T-cell (primary cell): ENCODE measurements at regions not wholly inside any gene's neighbourhood (a gene's known extent, or its start where the extent isn't known, plus 50 kb on each side); places are given as distances from the start of the nearest gene placed in this dataset.

Experiments
- ATAC-seq, 4 experiments: fragments of 200-7000 bp in 3 of 4; fragments of 150-1000 bp in 1 of 4; cut with Tn5 transposase; replicated peaks in 1 of 4; 1 replicate in 3 of 4; 2 replicates in 1 of 4; pipeline ENCODE4 v1.10.0; 2021; ENCODE audit warnings: moderate library complexity in 3 of 4, mild to moderate bottlenecking in 2 of 4, moderate number of reproducible peaks in 1 of 4
- CTCF ChIA-PET, 2 donors: fragments of 300-600 bp; sonication (Branson Sonifier 250); formaldehyde crosslinking; loops; one replicate each; lab custom pipeline; 2022; ENCODE audit warnings: antibody characterized with exemption in 2 of 2; lab: Charles Lee
- POLR2A ChIA-PET, 2 donors: fragments of 300-600 bp; sonication (Branson Sonifier 250); formaldehyde crosslinking; loops; one replicate each; lab custom pipeline; 2022; ENCODE audit warnings: antibody characterized with exemption in 2 of 2; lab: Charles Lee
- DNase-seq, 35 experiments: peaks; one replicate each; pipeline versions ENCODE4 v3.0.0 to v3.0.0-alpha.2; 2013 to 2023
- H3K27ac ChIP-seq: one replicate; pipeline ENCODE4 v1.5.1; 2013; ENCODE audit warnings: low read length
- H3K27me3 ChIP-seq, 2 experiments: replicated peaks in 1 of 2; 1 replicate in 1 of 2; 2 replicates in 1 of 2; pipeline versions ENCODE4 v1.6.1 to v1.7.0; 2013; ENCODE audit warnings: low read length in 1 of 2, mixed read lengths in 1 of 2; ENCODE audit not compliant: control insufficient read depth in 2 of 2, insufficient read depth in 2 of 2; ENCODE audit errors: extremely low read depth in 1 of 2
- H3K36me3 ChIP-seq, 2 donors: 1 replicate in 1 of 2; 2 replicates in 1 of 2; pipeline versions ENCODE4 v1.6.1 to v1.7.0; 2013; ENCODE audit warnings: low read length in 1 of 2; ENCODE audit not compliant: control insufficient read depth in 2 of 2, insufficient read depth in 1 of 2; ENCODE audit errors: extremely low read depth in 1 of 2
- H3K4me1 ChIP-seq, 2 experiments: 1 replicate in 1 of 2; 2 replicates in 1 of 2; pipeline versions ENCODE4 v1.6.1 to v1.7.0; 2013; ENCODE audit warnings: low read length in 2 of 2, mixed read lengths in 1 of 2; ENCODE audit not compliant: insufficient read depth in 2 of 2, control insufficient read depth in 1 of 2; ENCODE audit errors: extremely low read depth in 1 of 2
- H3K4me3 ChIP-seq, 2 donors: 1 replicate in 1 of 2; 2 replicates in 1 of 2; pipeline versions ENCODE4 v1.5.1 to v1.7.0; 2013; ENCODE audit warnings: mild to moderate bottlenecking in 2 of 2, low read length in 1 of 2, moderate library complexity in 1 of 2; ENCODE audit not compliant: control insufficient read depth in 1 of 2; ENCODE audit errors: extremely low read depth in 1 of 2
- H3K9me3 ChIP-seq: 2 replicates; pipeline ENCODE4 v1.7.0; 2013
- H3K27ac Mint-ChIP-seq, 2 donors: one replicate each; pipeline ENCODE4 v1.8.0; 2020 to 2021; ENCODE audit warnings: mild to moderate bottlenecking in 2 of 2, mixed read lengths in 2 of 2
- H3K27me3 Mint-ChIP-seq, 2 donors: one replicate each; pipeline ENCODE4 v1.8.0; 2021 to 2022; ENCODE audit warnings: mixed read lengths in 2 of 2
- H3K36me3 Mint-ChIP-seq: one replicate; pipeline ENCODE4 v1.8.0; 2021; ENCODE audit warnings: mixed read lengths
- H3K4me1 Mint-ChIP-seq, 3 donors: one replicate each; pipeline ENCODE4 v1.8.0; 2020 to 2022; ENCODE audit warnings: mixed read lengths in 3 of 3, mild to moderate bottlenecking in 1 of 3
- H3K4me3 Mint-ChIP-seq, 3 donors: one replicate each; pipeline ENCODE4 v1.8.0; 2020 to 2022; ENCODE audit warnings: mild to moderate bottlenecking in 3 of 3, mixed read lengths in 3 of 3, moderate library complexity in 3 of 3
- H3K9me3 Mint-ChIP-seq, 3 donors: one replicate each; pipeline ENCODE4 v1.8.0; 2020 to 2022; ENCODE audit warnings: mixed read lengths in 3 of 3
- WGBS: methylation state at CpG from one replicate; pipeline ENCODE4 v1.1.5; 2013; ENCODE audit warnings: missing lambda C conversion rate; ENCODE audit not compliant: insufficient coverage; 5-methylcytosine and 5-hydroxymethylcytosine counted together

DNA sequence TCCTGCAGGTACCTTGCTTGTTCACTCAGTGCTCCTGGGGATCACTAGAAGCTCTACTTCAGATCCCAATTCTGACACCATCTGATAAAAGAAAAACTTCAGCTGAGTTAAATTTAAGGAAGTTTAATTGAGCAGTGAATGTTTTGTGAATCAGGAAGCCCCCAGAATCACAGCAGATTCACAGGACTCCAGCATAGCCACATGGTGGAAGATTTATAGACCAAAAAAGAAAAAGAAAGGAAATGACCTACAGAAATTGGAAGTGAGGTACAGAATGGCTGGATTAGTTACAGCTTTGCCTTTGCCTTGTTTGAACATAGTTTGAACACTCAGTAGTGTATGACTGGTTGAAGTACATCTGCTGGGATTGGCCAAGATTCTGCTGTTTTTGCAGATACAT is 182.7 kb upstream of the SCN7A start:
- no peaks in the 10 kb centered on the region for H3K9me3 ChIP-seq
- ChIA-PET CTCF (no interaction called here), POLR2A (no interaction called here)
- Mint-ChIP-seq H3K36me3 (no peaks in the 10 kb centered on the region), H3K4me1 (no peaks in the 10 kb centered on the region), H3K27ac (no peak overlapping the region), H3K9me3 (peaks cover 0 to 3% (median 2%) of the 10 kb centered on the region in 3 donors), H3K27me3 (no peaks in the 10 kb centered on the region), H3K4me3 (no peak overlapping the region)
- H3K27ac ChIP-seq: no peak overlapping the region
- H3K4me3 ChIP-seq: no peak overlapping the region
- no peaks in the 10 kb centered on the region for H3K27me3 ChIP-seq
- DNase-seq: no peak
- ATAC-seq: no peak
- H3K4me1 ChIP-seq: no peaks in the 10 kb centered on the region
- no peaks in the 10 kb centered on the region for H3K36me3 ChIP-seq

- no peak overlapping the region for H3K4me3 ChIP-seq
- no peaks in the 10 kb centered on the region for H3K27me3 ChIP-seq
- ATAC-seq: no peak
- Mint-ChIP-seq H3K36me3 (no peaks in the 10 kb centered on the region), H3K4me1 (no peaks in the 10 kb centered on the region), H3K27ac (no peak overlapping the region), H3K27me3 (no peaks in the 10 kb centered on the region), H3K9me3 (peaks cover 0 to 3% (median 2%) of the 10 kb centered on the region in 3 donors), H3K4me3 (no peak overlapping the region)
- H3K27ac ChIP-seq: no peak overlapping the region
- no peaks in the 10 kb centered on the region for H3K36me3 ChIP-seq
- CTCF ChIA-PET: interaction anchor here in 1 of 2 donors (0.7 kb wide), 1 partner anchor 613 kb away, joined by 3 read pairs; no protein-coding TSS in a partner anchor
- no peaks in the 10 kb centered on the region for H3K9me3 ChIP-seq
- POLR2A ChIA-PET: no interaction called here
- no peaks in the 10 kb centered on the region for H3K4me1 ChIP-seq
- 100% methylated on average over 1 of the region's 3 CpGs for WGBS
- no peak for DNase-seq
Measured at GRCh38 chr2:166675553-166675952, 181.5 kb upstream of the SCN7A start.

- Histone ChIP-seq H3K4me1 (no peaks in the 10 kb centered on the region), H3K9me3 (no peaks in the 10 kb centered on the region), H3K27ac (no peak overlapping the region), H3K27me3 (no peaks in the 10 kb centered on the region), H3K4me3 (no peak overlapping the region), H3K36me3 (no peaks in the 10 kb centered on the region)
- Mint-ChIP-seq H3K9me3 (no peaks in the 10 kb centered on the region), H3K4me3 (no peak overlapping the region), H3K4me1 (no peaks in the 10 kb centered on the region), H3K27ac (no peak overlapping the region), H3K27me3 (no peaks in the 10 kb centered on the region), H3K36me3 (no peaks in the 10 kb centered on the region)
- POLR2A ChIA-PET: no interaction called here
- CTCF ChIA-PET: no interaction called here
- ATAC-seq: no peak
- no peak for DNase-seq
Measured at GRCh38 chr2:166673986-166674385, 179.9 kb upstream of the SCN7A start.

DNA sequence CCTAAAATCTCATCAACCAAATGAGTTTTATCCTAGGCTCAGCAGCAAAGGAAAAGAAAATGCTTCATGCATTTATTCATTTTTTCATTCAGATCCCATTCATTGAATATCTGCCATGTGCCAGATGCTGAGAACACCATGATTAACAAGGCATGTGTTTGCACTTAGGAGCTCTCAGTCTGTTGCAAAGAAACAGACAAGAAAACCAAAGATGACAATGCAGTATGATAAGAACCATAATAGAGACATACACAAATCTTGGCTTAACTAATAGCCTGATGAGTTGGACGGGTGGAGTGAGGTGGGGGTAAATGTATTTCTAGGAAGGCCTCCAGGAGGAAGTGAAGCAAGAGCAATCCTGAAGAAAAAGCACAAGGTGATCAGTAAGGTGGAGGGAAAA is 177.8 kb upstream of the SCN7A start:
- H3K4me1 Mint-ChIP-seq: no peaks in the 10 kb centered on the region
- ChIA-PET CTCF (no interaction called here), POLR2A (no interaction called here)
- no peaks in the 10 kb centered on the region for H3K9me3 Mint-ChIP-seq
- H3K4me1 ChIP-seq: no peaks in the 10 kb centered on the region
- H3K9me3 ChIP-seq: no peaks in the 10 kb centered on the region
- H3K4me3 ChIP-seq: no peak overlapping the region
- ATAC-seq (no peak), DNase-seq (no peak)
- H3K36me3 ChIP-seq: no peaks in the 10 kb centered on the region
- H3K4me3 Mint-ChIP-seq: no peak overlapping the region
- no CpG with 5 or more reads among the region's 1 CpG for WGBS
- no peaks in the 10 kb centered on the region for H3K36me3 Mint-ChIP-seq
- no peaks in the 10 kb centered on the region for H3K27me3 ChIP-seq
- no peaks in the 10 kb centered on the region for H3K27me3 Mint-ChIP-seq
- H3K27ac Mint-ChIP-seq: no peak overlapping the region
- H3K27ac ChIP-seq: no peak overlapping the region

DNA sequence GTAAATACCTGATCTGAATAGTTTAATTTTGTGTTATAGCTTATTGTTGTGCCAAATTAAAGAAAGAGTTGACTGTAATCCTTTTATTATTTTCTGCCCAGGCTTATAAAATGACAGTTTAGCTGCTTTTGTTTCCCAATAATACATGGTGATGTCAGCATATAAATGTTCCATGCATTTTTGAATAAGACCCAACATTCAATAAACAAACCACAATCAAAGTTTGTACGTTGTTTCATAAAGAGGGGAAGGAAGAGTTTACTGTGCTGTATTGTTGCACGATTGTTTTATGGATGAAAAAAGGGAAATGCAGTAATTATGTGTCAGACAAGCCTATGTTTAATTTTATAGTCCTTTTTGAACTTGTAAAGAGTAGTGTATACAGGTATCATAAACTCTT is 177.2 kb upstream of the SCN7A start:
- Histone ChIP-seq H3K4me3 (no peak overlapping the region), H3K9me3 (no peaks in the 10 kb centered on the region), H3K36me3 (no peaks in the 10 kb centered on the region), H3K27me3 (no peaks in the 10 kb centered on the region), H3K27ac (no peak overlapping the region), H3K4me1 (no peaks in the 10 kb centered on the region)
- Mint-ChIP-seq H3K9me3 (no peaks in the 10 kb centered on the region), H3K27ac (no peak overlapping the region), H3K4me3 (no peak overlapping the region), H3K4me1 (no peaks in the 10 kb centered on the region), H3K27me3 (no peaks in the 10 kb centered on the region), H3K36me3 (no peaks in the 10 kb centered on the region)
- ChIA-PET CTCF (no interaction called here), POLR2A (no interaction called here)
- 20% methylated on average over 1 of the region's 2 CpGs for WGBS
- no peak for DNase-seq
- ATAC-seq: no peak

- no peak overlapping the region for H3K4me3 Mint-ChIP-seq
- ATAC-seq: no peak
- POLR2A ChIA-PET: no interaction called here
- H3K4me3 ChIP-seq: no peak overlapping the region
- no peaks in the 10 kb centered on the region for H3K27me3 Mint-ChIP-seq
- no peaks in the 10 kb centered on the region for H3K27me3 ChIP-seq
- H3K4me1 Mint-ChIP-seq: no peaks in the 10 kb centered on the region
- no peaks in the 10 kb centered on the region for H3K4me1 ChIP-seq
- H3K27ac ChIP-seq: no peak overlapping the region
- H3K36me3 Mint-ChIP-seq: no peaks in the 10 kb centered on the region
- H3K27ac Mint-ChIP-seq: no peak overlapping the region
- WGBS: no CpG with 5 or more reads among the region's 2 CpGs
- no peaks in the 10 kb centered on the region for H3K9me3 ChIP-seq
- no peaks in the 10 kb centered on the region for H3K36me3 ChIP-seq
- H3K9me3 Mint-ChIP-seq: peaks cover 0 to 5% (median 0%) of the 10 kb centered on the region in 3 donors
- CTCF ChIA-PET: no interaction called here
- no peak for DNase-seq
Measured at GRCh38 chr2:166665991-166666940, 172.2 kb upstream of the SCN7A start.
